Femur (tissue), 1 donor: ENCODE measurements at regions not wholly inside any gene's neighbourhood (a gene's known extent, or its start where the extent isn't known, plus 50 kb on each side); places are given as distances from the start of the nearest gene placed in this dataset.

Experiments used
- DNase-seq: peaks from one replicate; pipeline ENCODE4 v3.0.0-alpha.2; 2017

- no peak for DNase-seq
Observed at GRCh38 chr12:132439333-132439904, 50.5 kb upstream of the FBRSL1 start.

- no peak for DNase-seq
Observed at GRCh38 chr12:132438726-132439125, 51.2 kb upstream of the FBRSL1 start.

GRCh38 chr12:132437943-132438700 lies 51.8 kb upstream of the FBRSL1 start:
- peak; percentile 84 for DNase-seq

- no peak for DNase-seq
Observed at GRCh38 chr12:132437252-132437932, 52.6 kb upstream of the FBRSL1 start.

GRCh38 chr12:132436791-132437251 lies 53.1 kb upstream of the FBRSL1 start:
- DNase-seq, result no peak

GRCh38 chr12:132435486-132436187 lies 54.3 kb upstream of the FBRSL1 start:
- DNase-seq, result no peak

GRCh38 chr12:132433641-132434395 lies 56.1 kb upstream of the FBRSL1 start:
- peak; percentile 59 for DNase-seq

GRCh38 chr12:132432721-132433577 lies 57.0 kb upstream of the FBRSL1 start:
- DNase-seq, result peak; percentile 95

- DNase-seq, result no peak
Observed at GRCh38 chr12:132432126-132432705, 57.7 kb upstream of the FBRSL1 start.

- peak; percentile 80 for DNase-seq
Observed at GRCh38 chr12:132430838-132431774, 58.8 kb upstream of the FBRSL1 start.

GRCh38 chr12:132429946-132430643 lies 59.9 kb upstream of the FBRSL1 start:
- peak; percentile 91 for DNase-seq

GRCh38 chr12:132429602-132429945 lies 60.4 kb upstream of the FBRSL1 start:
- DNase-seq, result peak; percentile 73

GRCh38 chr12:132428936-132429601 lies 60.9 kb upstream of the FBRSL1 start:
- peak; percentile 71 for DNase-seq

GRCh38 chr12:132427999-132428935 lies 61.7 kb upstream of the FBRSL1 start:
- no peak for DNase-seq

- DNase-seq, result no peak
Observed at GRCh38 chr12:132427174-132427768, 62.7 kb upstream of the FBRSL1 start.

GRCh38 chr12:132426349-132427173 lies 63.4 kb upstream of the FBRSL1 start:
- DNase-seq, result no peak
